ENCODE measurements at regions not wholly inside any gene's neighbourhood (a gene's known extent, or its start where the extent isn't known, plus 50 kb on each side); places are given as distances from the start of the nearest gene placed in this dataset.

DNA sequence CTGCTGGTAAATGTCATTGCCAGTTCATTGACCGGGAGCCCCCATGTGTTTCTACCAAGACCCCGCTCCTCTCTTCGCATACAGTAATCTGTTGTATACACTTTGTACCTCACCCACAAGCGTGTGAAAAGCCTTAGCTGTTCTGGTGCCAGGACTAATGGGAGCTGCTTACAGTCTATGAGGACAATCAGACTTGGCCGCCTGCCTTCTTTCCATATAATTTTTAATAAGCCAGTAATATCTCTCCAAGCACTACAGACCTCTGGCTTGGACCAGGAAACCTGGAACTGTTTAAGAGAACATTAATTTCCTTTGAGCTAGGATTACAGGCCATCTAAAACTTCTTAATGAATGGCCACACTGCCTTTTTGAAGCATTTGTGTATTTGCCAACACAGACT lies 149.7 kb upstream of the MSX1 start:
- no peak for TF ChIP-seq POLR2A (IDR thresholded peaks at IDR 0.05)
- TF ChIP-seq, protein P1, sequence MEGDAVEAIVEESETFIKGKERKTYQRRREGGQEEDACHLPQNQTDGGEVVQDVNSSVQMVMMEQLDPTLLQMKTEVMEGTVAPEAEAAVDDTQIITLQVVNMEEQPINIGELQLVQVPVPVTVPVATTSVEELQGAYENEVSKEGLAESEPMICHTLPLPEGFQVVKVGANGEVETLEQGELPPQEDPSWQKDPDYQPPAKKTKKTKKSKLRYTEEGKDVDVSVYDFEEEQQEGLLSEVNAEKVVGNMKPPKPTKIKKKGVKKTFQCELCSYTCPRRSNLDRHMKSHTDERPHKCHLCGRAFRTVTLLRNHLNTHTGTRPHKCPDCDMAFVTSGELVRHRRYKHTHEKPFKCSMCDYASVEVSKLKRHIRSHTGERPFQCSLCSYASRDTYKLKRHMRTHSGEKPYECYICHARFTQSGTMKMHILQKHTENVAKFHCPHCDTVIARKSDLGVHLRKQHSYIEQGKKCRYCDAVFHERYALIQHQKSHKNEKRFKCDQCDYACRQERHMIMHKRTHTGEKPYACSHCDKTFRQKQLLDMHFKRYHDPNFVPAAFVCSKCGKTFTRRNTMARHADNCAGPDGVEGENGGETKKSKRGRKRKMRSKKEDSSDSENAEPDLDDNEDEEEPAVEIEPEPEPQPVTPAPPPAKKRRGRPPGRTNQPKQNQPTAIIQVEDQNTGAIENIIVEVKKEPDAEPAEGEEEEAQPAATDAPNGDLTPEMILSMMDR (IDR thresholded peaks at IDR 0.05), result no peak

All from esophagus squamous epithelium (tissue), 4 donors.